ENCODE measurements at regions not wholly inside any gene's neighbourhood (a gene's known extent, or its start where the extent isn't known, plus 50 kb on each side); places are given as distances from the start of the nearest gene placed in this dataset.

DNA sequence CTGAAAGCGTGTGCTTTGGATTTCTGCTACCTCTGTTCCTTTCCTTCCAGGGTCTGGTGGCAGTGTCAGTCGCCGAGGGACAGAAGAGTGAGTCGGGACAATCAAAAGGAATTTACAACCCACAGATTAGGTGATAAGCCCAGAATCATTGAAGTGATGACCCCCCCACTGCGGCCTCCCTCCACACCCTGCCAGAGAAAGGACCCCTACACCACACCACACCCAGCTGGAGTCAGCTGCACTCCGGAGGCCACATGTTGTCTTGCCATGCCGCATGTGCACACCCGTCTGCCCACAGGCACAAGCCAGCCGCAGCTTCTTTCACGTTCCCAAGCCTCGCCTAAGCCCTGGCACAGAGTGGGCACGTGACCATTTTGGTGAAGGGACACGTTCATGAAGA, 366.8 kb upstream of the SALL3 start:
- TF ChIP-seq CTCF (conservative IDR thresholded peaks at IDR 0.05) = no peak
- Mint-ChIP-seq H3K4me3 (no peak overlapping the region), H3K27ac (ENCODE audit: unreplicated experiment) (no peak overlapping the region), H3K36me3 (ENCODE audit: low read depth) (peaks cover 5% of the 10 kb centered on the region), H3K4me1 (peaks cover 3% of the 10 kb centered on the region), H3K27me3 (ENCODE audit: low read depth) (no peaks in the 10 kb centered on the region), H3K9me3 (peaks cover 14% of the 10 kb centered on the region)
- no peak for DNase-seq (ENCODE audit: low read depth, low spot score)

DNA sequence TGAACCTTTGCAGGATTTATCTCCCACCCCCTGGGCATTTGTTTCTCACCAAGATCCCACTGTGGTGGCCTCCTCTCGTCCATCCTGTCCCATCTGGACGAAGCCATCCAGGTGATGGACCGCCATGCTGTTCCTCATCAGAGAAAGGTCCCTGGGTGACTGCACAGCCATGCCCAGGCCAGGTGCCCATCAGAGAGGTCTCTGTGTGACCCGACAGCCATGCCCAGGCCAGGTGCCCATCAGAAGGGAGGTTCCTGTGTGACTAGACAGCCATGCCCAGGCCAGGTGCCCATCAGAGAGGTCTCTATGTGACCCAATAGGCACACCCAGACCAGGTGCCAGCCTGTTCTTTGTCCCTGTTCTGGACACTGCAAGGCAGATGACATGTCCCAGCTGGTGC, 360.9 kb upstream of the SALL3 start:
- no peaks in the 10 kb centered on the region for H3K4me1 Mint-ChIP-seq
- no peak for TF ChIP-seq CTCF (conservative IDR thresholded peaks at IDR 0.05)
- peaks cover 5% of the 10 kb centered on the region for H3K36me3 Mint-ChIP-seq (ENCODE audit: low read depth)
- DNase-seq (ENCODE audit: low read depth, low spot score) = no peak
- H3K27me3 Mint-ChIP-seq (ENCODE audit: low read depth) = no peaks in the 10 kb centered on the region
- H3K27ac Mint-ChIP-seq (ENCODE audit: unreplicated experiment) = no peak overlapping the region
- H3K4me3 Mint-ChIP-seq = no peak overlapping the region
- peaks cover 16% of the 10 kb centered on the region for H3K9me3 Mint-ChIP-seq

DNA sequence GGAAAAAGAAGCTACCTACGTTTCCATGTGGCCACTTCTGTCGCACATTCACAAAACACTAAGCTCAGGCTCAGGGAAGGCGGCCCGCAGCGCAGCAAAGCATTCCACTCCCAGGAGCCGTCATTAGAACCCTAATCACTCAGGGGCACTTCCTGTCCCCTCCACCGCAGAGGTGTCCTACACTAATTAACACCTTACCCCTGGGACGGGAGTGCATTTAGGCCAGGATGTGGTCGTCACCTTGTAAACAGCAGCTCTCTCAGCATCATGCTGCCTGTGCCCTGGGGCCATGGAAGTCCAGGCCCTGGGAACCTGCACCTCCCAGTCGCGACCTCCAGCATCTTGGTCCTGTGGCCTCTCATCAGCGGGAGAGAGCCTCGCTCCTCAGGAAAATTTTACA, 359.8 kb upstream of the SALL3 start:
- Mint-ChIP-seq H3K4me3 (no peak overlapping the region), H3K4me1 (peaks cover 10% of the 10 kb centered on the region), H3K27me3 (ENCODE audit: low read depth) (peaks cover 3% of the 10 kb centered on the region), H3K36me3 (ENCODE audit: low read depth) (peaks cover 5% of the 10 kb centered on the region), H3K9me3 (peaks cover 16% of the 10 kb centered on the region), H3K27ac (ENCODE audit: unreplicated experiment) (no peak overlapping the region)
- TF ChIP-seq CTCF (conservative IDR thresholded peaks at IDR 0.05) = no peak
- DNase-seq (ENCODE audit: low read depth, low spot score) = no peak

DNA sequence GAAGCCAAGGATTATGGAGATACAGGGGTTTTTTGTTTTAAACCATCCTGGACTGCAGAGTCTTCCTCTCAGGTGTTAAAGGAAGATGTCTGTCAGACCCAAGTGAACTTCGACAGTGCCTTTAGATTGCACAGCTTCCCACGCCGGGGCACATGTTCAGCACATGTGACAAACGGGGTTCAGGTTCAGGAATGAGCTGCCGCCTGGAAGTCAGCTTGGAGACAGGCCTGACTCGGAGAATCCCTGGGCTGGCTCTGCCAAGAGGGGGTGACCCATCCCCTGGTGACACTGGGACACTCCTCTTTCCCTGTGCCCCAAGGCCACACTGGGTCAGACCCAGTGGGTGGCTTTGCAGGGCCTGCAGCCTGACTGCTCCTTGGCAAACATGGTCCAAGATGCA, 359.3 kb upstream of the SALL3 start:
- peaks cover 5% of the 10 kb centered on the region for H3K36me3 Mint-ChIP-seq (ENCODE audit: low read depth)
- H3K27ac Mint-ChIP-seq (ENCODE audit: unreplicated experiment) = no peak overlapping the region
- peaks cover 11% of the 10 kb centered on the region for H3K4me1 Mint-ChIP-seq
- TF ChIP-seq CTCF (conservative IDR thresholded peaks at IDR 0.05) = no peak
- DNase-seq (ENCODE audit: low read depth, low spot score) = no peak
- peaks cover 3% of the 10 kb centered on the region for H3K27me3 Mint-ChIP-seq (ENCODE audit: low read depth)
- no peak overlapping the region for H3K4me3 Mint-ChIP-seq
- H3K9me3 Mint-ChIP-seq = peaks cover 16% of the 10 kb centered on the region

DNA sequence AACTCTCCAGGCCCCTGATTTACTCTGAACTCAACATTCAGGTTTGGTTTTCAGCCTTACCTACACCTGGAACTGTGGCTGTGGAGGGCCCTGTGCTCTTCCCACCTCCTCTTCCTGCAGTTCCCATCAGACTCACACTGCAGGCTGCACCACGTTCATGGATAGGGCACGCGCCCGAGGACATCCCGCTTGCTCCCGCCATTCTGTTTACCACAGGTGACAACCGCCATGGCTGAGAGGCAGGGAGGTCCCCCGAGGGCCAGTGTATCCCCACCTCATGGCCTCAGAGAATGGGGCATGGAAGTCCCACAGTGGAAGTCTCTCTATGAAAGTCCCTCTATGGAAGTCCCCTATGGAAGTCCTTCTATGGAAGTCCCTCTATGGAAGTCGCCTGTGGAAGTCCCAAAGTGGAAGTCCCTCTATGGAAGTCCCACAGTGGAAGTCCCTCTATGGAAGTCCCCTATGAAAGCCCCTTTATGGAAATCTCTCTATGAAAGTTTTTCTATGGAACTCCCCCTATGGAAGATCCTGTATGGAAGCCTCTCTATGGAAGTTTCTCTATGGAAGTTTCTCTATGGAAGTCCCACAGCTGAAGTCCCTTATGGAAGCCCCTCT, 358.4 kb upstream of the SALL3 start:
- peaks cover 11% of the 10 kb centered on the region for H3K4me1 Mint-ChIP-seq
- H3K27ac Mint-ChIP-seq (ENCODE audit: unreplicated experiment) = no peak overlapping the region
- TF ChIP-seq CTCF (conservative IDR thresholded peaks at IDR 0.05) = no peak
- peaks cover 5% of the 10 kb centered on the region for H3K36me3 Mint-ChIP-seq (ENCODE audit: low read depth)
- H3K9me3 Mint-ChIP-seq = peaks cover 13% of the 10 kb centered on the region
- peaks cover 3% of the 10 kb centered on the region for H3K27me3 Mint-ChIP-seq (ENCODE audit: low read depth)
- DNase-seq (ENCODE audit: low read depth, low spot score) = no peak
- no peak overlapping the region for H3K4me3 Mint-ChIP-seq

Data from neural crest cell (in vitro differentiated cells).